Keratinocyte (primary cell): ENCODE measurements at regions not wholly inside any gene's neighbourhood (a gene's known extent, or its start where the extent isn't known, plus 50 kb on each side); places are given as distances from the start of the nearest gene placed in this dataset.

ENCODE experiments used
- DNase-seq: peaks from one replicate; pipeline ENCODE4 v3.0.0-alpha.2; 2011; ENCODE audit warnings: low read depth, missing footprints, low spot score
- FAIRE-seq: peaks from 2 replicates; lab custom pipeline; 2011; peaks lifted over from hg19 to GRCh38; lab: Jason Lieb, UNC
- H2AFZ ChIP-seq: 2 replicates; pipeline ENCODE4 v1.6.0; 2012; ENCODE audit warnings: low read length, control low read depth, inconsistent platforms; ENCODE audit not compliant: control insufficient read depth
- H3K27ac ChIP-seq: 2 replicates; pipeline ENCODE4 v1.5.1; 2011; ENCODE audit warnings: low read length; ENCODE audit not compliant: control insufficient read depth, insufficient read depth
- H3K27me3 ChIP-seq: 3 replicates; pipeline ENCODE4 v1.6.0; 2011; ENCODE audit warnings: low read length; ENCODE audit not compliant: control insufficient read depth, insufficient read depth; ENCODE audit errors: extremely low read depth
- H3K36me3 ChIP-seq, 2 experiments: 2 replicates in 1 of 2; 3 replicates in 1 of 2; pipeline ENCODE4 v1.5.1; 2011; ENCODE audit warnings: low read length in 2 of 2, mild to moderate bottlenecking in 1 of 2; ENCODE audit not compliant: control insufficient read depth in 2 of 2, insufficient read depth in 2 of 2; ENCODE audit errors: extremely low read depth in 1 of 2
- H3K4me1 ChIP-seq: 3 replicates; pipeline ENCODE4 v1.5.1; 2011; ENCODE audit warnings: low read length; ENCODE audit not compliant: control insufficient read depth, insufficient read depth; ENCODE audit errors: extremely low read depth
- H3K4me2 ChIP-seq: 3 replicates; pipeline ENCODE4 v1.6.0; 2011; ENCODE audit warnings: low read depth, low read length; ENCODE audit not compliant: control insufficient read depth, insufficient read depth; ENCODE audit errors: extremely low read depth
- H3K4me3 ChIP-seq, 3 experiments: fragments of 200-600 bp in 1 of 3; sonication (generic) in 1 of 3; 2 replicates in 2 of 3; 3 replicates in 1 of 3; pipeline ENCODE4 v1.5.1; 2011 to 2016; ENCODE audit warnings: low read length in 3 of 3, mild to moderate bottlenecking in 3 of 3, control low read depth in 2 of 3, inconsistent platforms in 1 of 3, low read depth in 1 of 3, mixed read lengths in 1 of 3, mixed run types in 1 of 3, moderate library complexity in 1 of 3; ENCODE audit not compliant: control insufficient read depth in 2 of 3, insufficient read depth in 2 of 3; ENCODE audit errors: extremely low read depth in 1 of 3
- H3K79me2 ChIP-seq: 2 replicates; pipeline ENCODE4 v1.6.0; 2012; ENCODE audit warnings: low read length; ENCODE audit not compliant: control insufficient read depth, insufficient read depth
- H3K9ac ChIP-seq: 3 replicates; pipeline ENCODE4 v1.6.0; 2011; ENCODE audit warnings: low read length; ENCODE audit not compliant: control insufficient read depth, insufficient read depth; ENCODE audit errors: extremely low read depth
- H3K9me1 ChIP-seq: 3 replicates; pipeline ENCODE4 v1.6.0; 2011; ENCODE audit warnings: low read length; ENCODE audit not compliant: control insufficient read depth, insufficient read depth; ENCODE audit errors: extremely low read depth
- H3K9me3 ChIP-seq: 2 replicates; pipeline ENCODE4 v1.5.1; 2012; ENCODE audit warnings: low read depth, low read length; ENCODE audit not compliant: control insufficient read depth
- H4K20me1 ChIP-seq: 3 replicates; pipeline ENCODE4 v1.6.0; 2011; ENCODE audit warnings: low read length; ENCODE audit not compliant: control insufficient read depth, insufficient read depth; ENCODE audit errors: extremely low read depth
- EZH2 ChIP-seq: IDR thresholded peaks from one replicate; pipeline ENCODE4 v1.6.1; 2012; ENCODE audit warnings: inconsistent platforms, mild to moderate bottlenecking, low read length, moderate library complexity
- dilution Hi-C: fragments of 300-500 bp; cut with MboI; formaldehyde crosslinking; loops from one replicate; pipeline ENCODE4 v1.7.0; 2020; ENCODE audit warnings: low sequenced_read_pairs; ENCODE audit not compliant: extremely low pct_ligation_motif_present
- TF ChIP-seq, protein P1 (sequence below), 3 experiments: IDR thresholded peaks in 1 of 3; conservative IDR thresholded peaks in 1 of 3; optimal IDR thresholded peaks in 1 of 3; 2 replicates in 2 of 3; 3 replicates in 1 of 3; pipeline versions ENCODE3 to v1.5.1; 2011; ENCODE audit warnings: low read length in 3 of 3, mild to moderate bottlenecking in 3 of 3, moderate library complexity in 2 of 3, control low read depth in 1 of 3, inconsistent platforms in 1 of 3; ENCODE audit not compliant: insufficient read depth in 2 of 3; ENCODE audit errors: extremely low read depth in 1 of 3

DNA sequence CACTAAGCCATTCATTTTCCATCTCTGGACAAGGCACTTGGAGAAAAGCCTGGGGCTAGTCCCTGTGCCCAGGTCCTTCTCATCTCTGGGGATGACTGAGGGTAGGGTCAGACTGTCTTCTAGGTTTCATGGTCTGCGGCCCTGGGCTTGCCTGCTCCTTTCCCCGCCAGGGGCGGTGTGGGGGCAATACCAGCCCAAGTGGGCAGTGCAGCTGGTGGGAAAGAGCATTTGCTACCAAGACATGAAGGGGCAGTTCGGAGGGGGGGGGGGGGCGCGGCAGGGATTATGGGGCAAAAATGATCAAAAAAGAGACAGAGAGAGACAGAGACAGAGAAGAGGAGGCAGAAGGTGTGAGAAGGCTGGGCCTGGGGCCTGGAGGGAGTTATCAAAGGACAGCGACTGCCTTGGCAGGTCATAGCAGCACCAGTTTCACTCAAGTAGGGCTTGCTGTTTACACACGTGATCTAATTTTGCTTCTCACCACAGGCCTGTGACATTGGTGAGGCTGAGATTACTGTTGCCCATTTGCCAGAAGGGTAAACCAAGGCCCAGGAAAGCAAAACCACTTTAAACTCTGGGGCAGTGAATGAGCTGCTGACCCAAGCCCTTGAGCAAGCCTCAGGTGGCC lies 56.1 kb downstream of the PJA1 start:
- Histone ChIP-seq H3K9ac (peak overlapping the region; percentile 28), H3K9me3 (no peaks in the 10 kb centered on the region), H3K4me3 (no peak overlapping the region), H3K36me3 (no peaks in the 10 kb centered on the region), H3K79me2 (no peaks in the 10 kb centered on the region), H3K4me2 (peak overlapping the region; percentile 48), H3K4me1 (peaks cover 27% of the 10 kb centered on the region), H4K20me1 (no peaks in the 10 kb centered on the region), H2AFZ (no peak overlapping the region), H3K9me1 (no peaks in the 10 kb centered on the region), H3K27me3 (peaks cover 6% of the 10 kb centered on the region), H3K27ac (peak overlapping the region; percentile 36)
- DNase-seq = no peak
- FAIRE-seq = no peak
- no peak for TF ChIP-seq EZH2
- TF ChIP-seq, protein P1, sequence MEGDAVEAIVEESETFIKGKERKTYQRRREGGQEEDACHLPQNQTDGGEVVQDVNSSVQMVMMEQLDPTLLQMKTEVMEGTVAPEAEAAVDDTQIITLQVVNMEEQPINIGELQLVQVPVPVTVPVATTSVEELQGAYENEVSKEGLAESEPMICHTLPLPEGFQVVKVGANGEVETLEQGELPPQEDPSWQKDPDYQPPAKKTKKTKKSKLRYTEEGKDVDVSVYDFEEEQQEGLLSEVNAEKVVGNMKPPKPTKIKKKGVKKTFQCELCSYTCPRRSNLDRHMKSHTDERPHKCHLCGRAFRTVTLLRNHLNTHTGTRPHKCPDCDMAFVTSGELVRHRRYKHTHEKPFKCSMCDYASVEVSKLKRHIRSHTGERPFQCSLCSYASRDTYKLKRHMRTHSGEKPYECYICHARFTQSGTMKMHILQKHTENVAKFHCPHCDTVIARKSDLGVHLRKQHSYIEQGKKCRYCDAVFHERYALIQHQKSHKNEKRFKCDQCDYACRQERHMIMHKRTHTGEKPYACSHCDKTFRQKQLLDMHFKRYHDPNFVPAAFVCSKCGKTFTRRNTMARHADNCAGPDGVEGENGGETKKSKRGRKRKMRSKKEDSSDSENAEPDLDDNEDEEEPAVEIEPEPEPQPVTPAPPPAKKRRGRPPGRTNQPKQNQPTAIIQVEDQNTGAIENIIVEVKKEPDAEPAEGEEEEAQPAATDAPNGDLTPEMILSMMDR (optimal IDR thresholded peaks at IDR 0.05 in 1 of 3, IDR thresholded peaks at IDR 0.05 in 1 of 3, conservative IDR thresholded peaks at IDR 0.05 in 1 of 3; ENCODE audit: extremely low read depth in 1 of 3, insufficient read depth in 2 of 3, low read length in 3 of 3) = no peak
- dilution Hi-C loops = no loop called here

- H3K9me1 ChIP-seq = no peaks in the 10 kb centered on the region
Observed at GRCh38 chrX:69107747-69108401, 57.4 kb downstream of the PJA1 start.

More at GRCh38 chrX:69107747-69108401, 57.4 kb downstream of the PJA1 start:
- dilution Hi-C loops = no loop called here
- Histone ChIP-seq H3K27ac (no peak overlapping the region), H2AFZ (no peak overlapping the region), H3K36me3 (no peaks in the 10 kb centered on the region), H3K9me3 (no peaks in the 10 kb centered on the region), H3K4me2 (no peak overlapping the region), H4K20me1 (no peaks in the 10 kb centered on the region), H3K79me2 (no peaks in the 10 kb centered on the region), H3K4me3 (no peak overlapping the region), H3K9ac (no peak overlapping the region), H3K4me1 (peaks cover 20% of the 10 kb centered on the region), H3K27me3 (peaks cover 6% of the 10 kb centered on the region)
- no peak for DNase-seq
- FAIRE-seq = no peak
- TF ChIP-seq, protein P1 (optimal IDR thresholded peaks at IDR 0.05 in 1 of 3, IDR thresholded peaks at IDR 0.05 in 1 of 3, conservative IDR thresholded peaks at IDR 0.05 in 1 of 3; ENCODE audit: extremely low read depth in 1 of 3, insufficient read depth in 2 of 3, low read length in 3 of 3) = no peak
- no peak for TF ChIP-seq EZH2
